ENCODE measurements at regions not wholly inside any gene's neighbourhood (a gene's known extent, or its start where the extent isn't known, plus 50 kb on each side); places are given as distances from the start of the nearest gene placed in this dataset.
"Not testable (repeated sequence)": the region's sequence is repeated elsewhere in the genome, so short reads cannot be mapped to it uniquely, and the experiment has no call there.

GRCh38 chr9:97103613-97104383, 64.9 kb upstream of the CTSV start:
- H3K27ac Mint-ChIP-seq; H3K27me3 Mint-ChIP-seq; H3K4me3 Mint-ChIP-seq; H3K9me3 Mint-ChIP-seq; H3K4me1 Mint-ChIP-seq (ENCODE audit: low read depth); H3K36me3 Mint-ChIP-seq (ENCODE audit: low read depth); intact Hi-C loops (cut with micrococcal nuclease): not testable (repeated sequence)

- H3K27ac Mint-ChIP-seq; H3K4me1 Mint-ChIP-seq (ENCODE audit: low read depth); intact Hi-C loops (cut with micrococcal nuclease); H3K4me3 Mint-ChIP-seq; H3K9me3 Mint-ChIP-seq; H3K36me3 Mint-ChIP-seq (ENCODE audit: low read depth): not testable (repeated sequence)
- H3K27me3 Mint-ChIP-seq = peaks cover 10% of the 10 kb centered on the region
Observed at GRCh38 chr9:97099540-97099939, 60.6 kb upstream of the CTSV start.

- peaks cover 15% of the 10 kb centered on the region for H3K27me3 Mint-ChIP-seq
Observed at GRCh38 chr9:97096793-97097192, 57.9 kb upstream of the CTSV start.

GRCh38 chr9:97089361-97089760, 50.4 kb upstream of the CTSV start:
- intact Hi-C loops (cut with micrococcal nuclease); H3K36me3 Mint-ChIP-seq (ENCODE audit: low read depth): not testable (repeated sequence)
- peaks cover 37% of the 10 kb centered on the region for H3K27me3 Mint-ChIP-seq

More at GRCh38 chr9:97096793-97097192, 57.9 kb upstream of the CTSV start:
- H3K36me3 Mint-ChIP-seq (ENCODE audit: low read depth) = no peaks in the 10 kb centered on the region
- no peak overlapping the region for H3K27ac Mint-ChIP-seq
- H3K4me3 Mint-ChIP-seq = no peak overlapping the region
- intact Hi-C loops (cut with micrococcal nuclease) = no loop called here
- no peaks in the 10 kb centered on the region for H3K9me3 Mint-ChIP-seq
- no peaks in the 10 kb centered on the region for H3K4me1 Mint-ChIP-seq (ENCODE audit: low read depth)

More at GRCh38 chr9:97089361-97089760, 50.4 kb upstream of the CTSV start:
- not testable (repeated sequence) for H3K9me3 Mint-ChIP-seq; H3K4me3 Mint-ChIP-seq; H3K4me1 Mint-ChIP-seq (ENCODE audit: low read depth); H3K27ac Mint-ChIP-seq

All from dendritic cell treated with granulocyte-macrophage colony-stimulating factor and Interleukin-4, amounts not matched to agents 40 ng/mL and 50 ng/mL, for 4 days (primary cell).